ENCODE measurements at regions not wholly inside any gene's neighbourhood (a gene's known extent, or its start where the extent isn't known, plus 50 kb on each side); places are given as distances from the start of the nearest gene placed in this dataset.

DNA sequence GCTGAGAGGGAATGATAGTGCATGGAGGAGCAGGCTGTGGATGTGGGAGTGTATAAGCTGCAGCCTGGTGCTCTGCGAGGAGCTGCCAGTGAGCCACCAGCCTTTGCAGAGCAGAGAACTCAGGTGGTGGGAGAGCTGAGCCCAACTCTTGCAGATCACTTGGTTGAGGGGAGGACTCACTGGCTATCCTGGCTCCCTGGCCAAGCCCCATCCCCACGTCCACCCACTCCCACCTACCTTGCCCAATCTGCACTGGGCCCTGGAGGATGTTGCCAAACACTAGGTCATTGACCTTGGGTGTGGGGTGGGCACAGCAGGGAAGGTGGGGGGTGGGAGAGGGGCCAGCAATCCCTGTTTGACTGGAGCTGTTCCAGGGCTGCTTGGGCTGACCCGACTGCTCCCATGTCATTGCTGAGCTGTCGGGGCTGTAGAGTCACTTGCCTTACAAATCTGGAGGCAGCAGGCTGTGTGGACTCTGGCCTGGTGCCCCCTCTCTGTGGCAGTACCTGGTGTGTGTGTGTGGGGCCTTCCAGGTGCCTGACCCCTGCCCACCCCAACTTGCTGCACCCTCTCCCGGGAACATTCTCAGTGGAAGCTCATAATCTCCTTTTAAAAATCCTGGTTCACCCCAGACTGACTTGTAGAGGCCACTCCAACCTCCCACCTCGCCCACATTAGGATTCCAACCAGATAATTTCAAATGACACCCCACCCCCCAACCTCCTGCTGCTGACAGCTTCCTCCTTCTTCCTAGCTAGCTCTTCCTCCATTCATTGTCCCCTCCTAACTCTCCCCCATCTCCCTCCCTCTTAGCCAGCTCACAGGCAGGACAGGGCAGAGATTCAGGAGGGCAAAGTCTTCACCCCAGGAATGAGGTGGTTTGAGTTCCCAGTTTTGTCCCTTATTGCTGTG lies 162.3 kb downstream of the MRPL14 start:
- intact Hi-C loops (cut with DNase I), result no loop called here
- DNase-seq, result no peak
- TF ChIP-seq, protein P1, sequence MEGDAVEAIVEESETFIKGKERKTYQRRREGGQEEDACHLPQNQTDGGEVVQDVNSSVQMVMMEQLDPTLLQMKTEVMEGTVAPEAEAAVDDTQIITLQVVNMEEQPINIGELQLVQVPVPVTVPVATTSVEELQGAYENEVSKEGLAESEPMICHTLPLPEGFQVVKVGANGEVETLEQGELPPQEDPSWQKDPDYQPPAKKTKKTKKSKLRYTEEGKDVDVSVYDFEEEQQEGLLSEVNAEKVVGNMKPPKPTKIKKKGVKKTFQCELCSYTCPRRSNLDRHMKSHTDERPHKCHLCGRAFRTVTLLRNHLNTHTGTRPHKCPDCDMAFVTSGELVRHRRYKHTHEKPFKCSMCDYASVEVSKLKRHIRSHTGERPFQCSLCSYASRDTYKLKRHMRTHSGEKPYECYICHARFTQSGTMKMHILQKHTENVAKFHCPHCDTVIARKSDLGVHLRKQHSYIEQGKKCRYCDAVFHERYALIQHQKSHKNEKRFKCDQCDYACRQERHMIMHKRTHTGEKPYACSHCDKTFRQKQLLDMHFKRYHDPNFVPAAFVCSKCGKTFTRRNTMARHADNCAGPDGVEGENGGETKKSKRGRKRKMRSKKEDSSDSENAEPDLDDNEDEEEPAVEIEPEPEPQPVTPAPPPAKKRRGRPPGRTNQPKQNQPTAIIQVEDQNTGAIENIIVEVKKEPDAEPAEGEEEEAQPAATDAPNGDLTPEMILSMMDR (IDR thresholded peaks at IDR 0.05), result no peak
- no peaks in the 10 kb centered on the region for H3K27me3 ChIP-seq (ENCODE audit: low read depth)
- ATAC-seq, result no peak
- H3K9me3 ChIP-seq, result no peaks in the 10 kb centered on the region
- H3K36me3 ChIP-seq, result no peaks in the 10 kb centered on the region
- H3K4me1 ChIP-seq, result no peaks in the 10 kb centered on the region
- H3K4me3 ChIP-seq, result no peak overlapping the region
- H3K27ac ChIP-seq, result no peak overlapping the region

DNA sequence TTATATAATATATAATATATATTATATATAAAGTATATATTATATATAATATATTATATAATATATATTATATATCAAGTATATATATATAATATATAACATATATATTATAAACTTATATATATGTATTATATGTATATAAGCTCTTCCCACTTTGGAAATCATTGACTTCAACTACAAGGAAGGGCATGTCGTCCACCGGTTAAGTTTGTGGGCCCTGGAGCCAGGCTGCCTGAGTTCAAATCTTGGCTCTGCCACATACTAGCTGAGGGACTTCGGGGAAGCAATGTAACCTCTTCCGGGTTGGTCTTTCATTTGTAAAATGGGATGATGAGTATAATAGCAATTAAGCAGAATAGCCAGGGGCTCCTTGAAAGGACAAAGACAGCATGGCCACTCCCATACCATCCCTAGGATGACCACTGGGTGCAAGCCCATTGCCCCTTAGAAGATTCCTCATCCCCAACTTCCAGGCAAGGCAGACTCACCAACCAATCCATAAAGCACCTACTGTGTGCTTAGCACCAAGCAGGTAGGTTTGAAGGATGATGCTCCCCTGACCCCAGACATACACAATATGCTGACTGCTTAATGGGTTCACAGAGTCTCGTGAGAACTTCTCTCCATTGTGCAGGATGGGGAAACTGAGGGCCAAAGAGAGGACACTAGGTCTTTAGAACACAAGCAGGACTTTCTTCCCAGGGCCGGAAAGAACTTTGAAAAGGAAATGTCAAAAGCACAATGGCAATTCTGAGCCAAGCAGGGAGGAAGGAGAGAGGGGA lies 163.2 kb downstream of the MRPL14 start:
- Histone ChIP-seq H3K4me1 (no peaks in the 10 kb centered on the region), H3K4me3 (no peak overlapping the region), H3K36me3 (no peaks in the 10 kb centered on the region), H3K27me3 (ENCODE audit: low read depth) (no peaks in the 10 kb centered on the region), H3K9me3 (no peaks in the 10 kb centered on the region), H3K27ac (no peak overlapping the region)
- DNase-seq, result no peak
- no peak for ATAC-seq
- intact Hi-C loops (cut with DNase I), result no loop called here
- TF ChIP-seq, protein P1 (IDR thresholded peaks at IDR 0.05), result no peak

DNA sequence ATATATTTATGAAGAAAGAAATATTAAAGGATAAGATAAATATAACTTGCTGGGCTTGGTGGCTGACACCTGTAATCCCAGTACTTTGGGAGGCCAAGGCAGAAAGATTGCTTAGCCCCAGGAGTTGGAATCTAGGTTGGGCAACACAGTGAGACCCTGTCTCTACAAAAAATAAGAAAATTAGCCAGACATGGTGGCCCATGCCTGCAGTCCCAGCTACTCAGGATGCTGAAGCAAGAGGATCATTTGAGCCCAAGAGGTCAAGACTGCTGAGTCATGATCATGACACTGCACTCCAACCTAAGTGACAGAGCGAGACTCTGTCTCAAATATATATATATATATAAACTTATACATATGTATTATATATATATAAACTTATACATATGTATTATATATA lies 164.0 kb downstream of the MRPL14 start:
- intact Hi-C loops (cut with DNase I), result no loop called here
- H3K36me3 ChIP-seq, result no peaks in the 10 kb centered on the region
- no peak overlapping the region for H3K27ac ChIP-seq
- no peaks in the 10 kb centered on the region for H3K9me3 ChIP-seq
- H3K4me3 ChIP-seq, result no peak overlapping the region
- no peaks in the 10 kb centered on the region for H3K27me3 ChIP-seq (ENCODE audit: low read depth)
- no peak for DNase-seq
- H3K4me1 ChIP-seq, result no peaks in the 10 kb centered on the region
- TF ChIP-seq, protein P1 (IDR thresholded peaks at IDR 0.05), result no peak
- no peak for ATAC-seq

DNA sequence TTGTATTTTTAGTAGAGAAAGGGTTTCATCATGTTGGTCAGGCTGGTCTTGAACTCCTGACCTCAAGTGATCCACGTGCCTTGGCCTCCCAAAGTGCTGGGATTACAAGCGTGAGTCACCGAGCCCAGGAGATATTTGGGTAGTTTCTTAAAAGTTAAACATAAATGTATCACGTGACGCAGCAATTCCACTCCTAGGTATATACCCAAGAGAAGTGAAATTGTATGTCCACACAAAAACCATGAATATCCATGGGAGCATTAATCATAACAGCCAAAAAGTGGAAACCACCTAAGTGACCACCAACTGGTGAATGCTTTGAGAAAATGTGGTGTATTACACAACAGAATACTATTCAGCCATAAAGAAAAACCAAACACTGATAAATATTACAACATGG lies 164.8 kb downstream of the MRPL14 start:
- Histone ChIP-seq H3K4me3 (no peak overlapping the region), H3K4me1 (no peaks in the 10 kb centered on the region), H3K36me3 (no peaks in the 10 kb centered on the region), H3K9me3 (no peaks in the 10 kb centered on the region), H3K27ac (no peak overlapping the region), H3K27me3 (ENCODE audit: low read depth) (no peaks in the 10 kb centered on the region)
- TF ChIP-seq, protein P1 (IDR thresholded peaks at IDR 0.05), result no peak
- ATAC-seq (no peak), DNase-seq (no peak)
- intact Hi-C loops (cut with DNase I), result no loop called here

DNA sequence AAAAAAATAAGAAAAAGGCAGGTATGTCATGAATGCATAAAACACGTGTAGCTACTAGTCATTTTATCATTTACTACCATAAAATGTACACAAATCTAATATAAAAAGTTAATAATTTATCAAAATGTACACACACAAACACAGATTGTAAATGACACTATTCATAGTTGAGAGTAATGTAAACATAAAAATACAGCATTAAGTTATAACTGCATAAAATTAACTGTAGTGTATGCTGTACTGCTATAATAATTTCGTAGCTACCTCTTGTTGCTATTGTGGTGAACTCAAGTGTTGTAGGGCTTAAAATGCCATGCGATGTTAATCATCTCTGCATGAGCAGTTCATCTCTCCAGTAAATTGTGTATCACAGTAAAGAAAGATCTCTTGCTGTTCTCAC lies 170.0 kb downstream of the MRPL14 start:
- H3K27ac ChIP-seq, result no peak overlapping the region
- no peaks in the 10 kb centered on the region for H3K9me3 ChIP-seq
- H3K27me3 ChIP-seq (ENCODE audit: low read depth), result no peaks in the 10 kb centered on the region
- ATAC-seq (no peak), DNase-seq (no peak)
- H3K4me3 ChIP-seq, result no peak overlapping the region
- TF ChIP-seq, protein P1 (IDR thresholded peaks at IDR 0.05), result no peak
- intact Hi-C loops (cut with DNase I), result no loop called here
- no peaks in the 10 kb centered on the region for H3K36me3 ChIP-seq
- H3K4me1 ChIP-seq, result no peaks in the 10 kb centered on the region

Measured in lower lobe of right lung (tissue), 2 donors.